Kidney epithelial cell (primary cell): ENCODE measurements at regions not wholly inside any gene's neighbourhood (a gene's known extent, or its start where the extent isn't known, plus 50 kb on each side); places are given as distances from the start of the nearest gene placed in this dataset.
"Not testable (repeated sequence)": the region's sequence is repeated elsewhere in the genome, so short reads cannot be mapped to it uniquely, and the experiment has no call there.

Experiments
- DNase-seq: peaks from one replicate; pipeline ENCODE4 v3.0.0-alpha.2; 2010; ENCODE audit warnings: low read depth
- H3K27me3 ChIP-seq: 2 replicates; pipeline ENCODE4 v1.6.0; 2011; ENCODE audit warnings: low read length; ENCODE audit not compliant: control insufficient read depth, insufficient read depth
- H3K36me3 ChIP-seq: 2 replicates; pipeline ENCODE4 v1.5.1; 2011; ENCODE audit warnings: low read length; ENCODE audit not compliant: control insufficient read depth, insufficient read depth
- H3K4me3 ChIP-seq: 2 replicates; pipeline ENCODE4 v1.5.1; 2011; ENCODE audit warnings: low read depth, mild to moderate bottlenecking, control low read depth, low read length
- TF ChIP-seq, protein P1 (sequence below): IDR thresholded peaks from 2 replicates; pipeline ENCODE4 v1.5.1; 2011; ENCODE audit warnings: mild to moderate bottlenecking, moderate library complexity, low read length, control low read depth, inconsistent platforms; ENCODE audit not compliant: insufficient read depth, poor library complexity, severe bottlenecking

GRCh38 chr9:42656789-42657188, 473.3 kb downstream of the SPATA31A6 start:
- H3K4me3 ChIP-seq: not testable (repeated sequence)

DNA sequence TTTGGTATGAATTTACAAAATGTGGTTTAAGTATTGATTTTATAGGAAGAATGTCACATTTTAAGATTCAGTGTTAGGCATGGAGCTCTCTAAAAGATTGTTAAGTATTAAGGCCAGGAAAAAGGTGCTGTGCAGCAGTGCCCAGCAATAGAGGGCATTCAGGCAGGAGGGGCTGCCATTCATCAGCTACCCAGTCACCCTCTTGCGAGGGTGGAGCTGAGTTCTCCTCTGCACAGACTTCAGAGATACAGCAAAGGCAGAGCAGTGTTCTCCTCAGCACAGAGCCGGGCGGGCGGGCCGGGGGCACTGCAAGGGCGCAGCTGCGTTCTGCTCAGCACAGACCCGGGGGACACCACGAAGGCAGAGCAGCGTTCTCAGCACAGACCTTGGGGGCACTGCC, 474.0 kb downstream of the SPATA31A6 start:
- DNase-seq, H3K4me3 ChIP-seq, H3K36me3 ChIP-seq, H3K27me3 ChIP-seq: not testable (repeated sequence)

More at GRCh38 chr9:42656789-42657188, 473.3 kb downstream of the SPATA31A6 start:
- not testable (repeated sequence) for H3K27me3 ChIP-seq, DNase-seq, H3K36me3 ChIP-seq

DNA sequence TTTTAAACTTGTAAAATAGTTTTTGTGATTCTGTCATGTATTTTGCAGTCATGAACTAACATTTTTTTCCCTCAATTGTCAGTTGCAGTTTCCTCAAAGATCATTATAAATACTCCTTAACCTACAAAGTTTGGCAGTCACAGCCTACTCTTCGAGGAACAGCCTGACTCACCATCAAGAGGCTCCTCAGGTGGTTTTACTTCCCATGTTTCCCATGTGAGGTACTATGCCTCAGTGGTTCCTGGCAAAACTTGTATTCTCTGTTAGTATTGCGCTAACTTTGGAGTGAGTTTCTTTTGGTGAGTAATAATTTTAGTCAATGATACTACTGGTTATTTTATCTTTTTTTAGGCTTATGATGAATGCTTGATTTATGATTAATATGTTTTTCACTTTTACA, 513.7 kb downstream of the SPATA31A6 start:
- H3K36me3 ChIP-seq, H3K4me3 ChIP-seq, H3K27me3 ChIP-seq, DNase-seq: not testable (repeated sequence)

- not testable (repeated sequence) for H3K4me3 ChIP-seq, DNase-seq, H3K27me3 ChIP-seq
Observed at GRCh38 chr9:42702890-42703289, 519.4 kb downstream of the SPATA31A6 start.

DNA sequence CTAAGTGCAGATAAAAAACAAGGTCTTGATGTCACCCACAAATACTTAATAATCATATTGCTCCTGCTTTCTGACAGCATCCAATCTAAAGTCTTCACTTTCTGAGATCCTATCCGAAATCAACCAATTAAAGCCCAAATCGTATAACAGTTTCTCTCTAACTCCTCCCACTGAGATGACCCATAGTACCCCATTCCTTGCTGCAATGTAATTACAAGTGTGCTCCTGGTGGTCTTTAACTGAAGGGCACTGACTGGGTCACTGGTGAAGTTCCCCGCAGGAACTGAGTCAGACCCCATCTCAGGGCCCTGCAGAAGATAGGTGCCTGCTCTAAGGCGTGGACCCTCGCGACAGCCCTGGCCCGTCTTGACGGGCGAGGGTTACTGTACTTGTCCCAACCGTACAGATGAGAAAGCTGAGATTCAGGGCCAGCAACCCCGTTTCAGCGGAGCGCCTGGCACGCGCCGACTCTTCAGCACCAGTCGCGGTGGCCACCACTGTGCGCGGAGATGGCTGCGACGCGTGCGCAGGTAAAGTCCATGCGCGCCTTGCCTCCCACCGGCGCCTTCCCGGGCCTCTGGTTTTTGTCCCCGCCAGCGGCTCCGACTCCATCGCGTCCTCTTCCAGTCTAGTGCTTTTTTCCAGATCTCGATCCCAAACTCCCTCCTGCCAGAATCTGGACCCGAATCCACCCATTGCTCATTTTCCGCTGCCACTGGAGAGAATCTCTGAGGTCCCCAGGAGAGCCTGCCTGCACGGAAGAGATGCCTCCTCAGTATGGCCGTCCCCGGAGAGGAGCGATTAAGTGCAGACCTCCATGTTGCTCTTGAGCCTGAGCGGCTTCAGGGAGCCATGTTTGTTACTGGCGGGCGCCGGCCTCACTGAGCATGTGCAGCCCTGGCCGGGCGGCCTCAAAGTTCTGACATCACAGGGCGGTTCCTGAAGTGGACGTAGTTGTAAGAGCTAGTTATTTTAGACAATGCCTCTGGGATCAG, 541.7 kb downstream of the SPATA31A6 start:
- H3K27me3 ChIP-seq, DNase-seq, H3K36me3 ChIP-seq: not testable (repeated sequence)
- H3K4me3 ChIP-seq: peak overlapping the region; percentile 10

More at GRCh38 chr9:42702890-42703289, 519.4 kb downstream of the SPATA31A6 start:
- not testable (repeated sequence) for H3K36me3 ChIP-seq

DNA sequence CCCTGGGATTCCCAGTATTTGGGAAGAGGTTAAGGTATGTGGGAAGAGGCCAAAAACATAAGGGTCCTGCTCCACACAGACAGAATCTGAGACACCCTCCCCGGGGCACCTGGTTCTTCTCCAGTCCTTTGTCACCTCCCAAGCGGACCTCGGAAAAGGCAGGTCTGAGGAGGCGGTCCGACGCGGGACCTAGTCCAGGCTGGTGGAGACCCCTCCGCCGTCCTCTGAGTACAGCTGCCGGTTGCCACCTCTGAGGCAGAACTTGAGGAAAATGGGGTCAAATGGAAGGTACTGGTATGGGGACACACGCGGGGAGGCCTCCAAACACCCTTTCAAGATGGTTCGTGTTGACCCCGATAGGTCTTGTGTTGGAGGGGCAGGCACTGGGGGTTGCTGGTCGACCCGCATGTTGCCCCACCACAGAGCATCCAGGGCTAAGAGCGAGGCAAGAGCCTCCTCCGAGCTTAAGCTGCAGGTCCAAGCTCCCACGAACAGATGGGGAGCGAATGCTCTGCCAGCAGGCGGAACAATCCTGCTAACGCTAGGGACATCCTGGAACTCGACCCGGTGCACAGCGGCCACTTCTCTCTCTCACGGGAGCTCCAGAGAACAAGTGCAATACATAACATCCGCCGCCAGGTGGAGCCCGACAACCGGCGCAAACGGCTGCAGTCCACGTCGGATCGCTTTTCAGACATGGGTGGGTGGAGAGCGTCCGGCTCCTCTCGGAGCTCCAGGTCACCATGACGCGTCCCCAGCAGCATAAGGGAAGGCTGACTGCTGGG, 559.8 kb downstream of the SPATA31A6 start:
- DNase-seq, H3K36me3 ChIP-seq, H3K27me3 ChIP-seq: not testable (repeated sequence)
- TF ChIP-seq, protein P1, sequence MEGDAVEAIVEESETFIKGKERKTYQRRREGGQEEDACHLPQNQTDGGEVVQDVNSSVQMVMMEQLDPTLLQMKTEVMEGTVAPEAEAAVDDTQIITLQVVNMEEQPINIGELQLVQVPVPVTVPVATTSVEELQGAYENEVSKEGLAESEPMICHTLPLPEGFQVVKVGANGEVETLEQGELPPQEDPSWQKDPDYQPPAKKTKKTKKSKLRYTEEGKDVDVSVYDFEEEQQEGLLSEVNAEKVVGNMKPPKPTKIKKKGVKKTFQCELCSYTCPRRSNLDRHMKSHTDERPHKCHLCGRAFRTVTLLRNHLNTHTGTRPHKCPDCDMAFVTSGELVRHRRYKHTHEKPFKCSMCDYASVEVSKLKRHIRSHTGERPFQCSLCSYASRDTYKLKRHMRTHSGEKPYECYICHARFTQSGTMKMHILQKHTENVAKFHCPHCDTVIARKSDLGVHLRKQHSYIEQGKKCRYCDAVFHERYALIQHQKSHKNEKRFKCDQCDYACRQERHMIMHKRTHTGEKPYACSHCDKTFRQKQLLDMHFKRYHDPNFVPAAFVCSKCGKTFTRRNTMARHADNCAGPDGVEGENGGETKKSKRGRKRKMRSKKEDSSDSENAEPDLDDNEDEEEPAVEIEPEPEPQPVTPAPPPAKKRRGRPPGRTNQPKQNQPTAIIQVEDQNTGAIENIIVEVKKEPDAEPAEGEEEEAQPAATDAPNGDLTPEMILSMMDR: peak; percentile 66
- peak overlapping the region; percentile 18 for H3K4me3 ChIP-seq

GRCh38 chr9:42757251-42757650, 573.8 kb downstream of the SPATA31A6 start:
- H3K27me3 ChIP-seq, H3K36me3 ChIP-seq, H3K4me3 ChIP-seq, DNase-seq: not testable (repeated sequence)

DNA sequence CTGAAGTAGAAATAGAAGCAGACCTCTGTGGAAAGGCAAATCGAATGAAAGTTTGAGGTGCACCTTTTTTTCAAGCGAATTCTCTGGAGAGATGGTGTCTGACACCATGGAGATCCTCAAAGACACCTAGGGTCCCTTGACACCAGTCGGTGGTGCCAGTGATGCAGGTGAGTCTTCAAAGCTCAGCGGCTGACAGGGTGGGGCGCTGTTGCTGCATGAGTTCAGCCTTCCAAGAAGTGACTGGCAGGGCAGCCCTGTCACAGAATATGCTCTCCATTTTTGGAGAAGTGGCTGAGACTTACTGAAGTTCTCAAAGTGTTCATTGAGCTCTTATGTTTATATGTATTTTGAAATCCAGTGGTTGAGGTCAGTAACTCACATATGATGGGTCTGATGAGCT, 575.9 kb downstream of the SPATA31A6 start:
- not testable (repeated sequence) for H3K36me3 ChIP-seq, H3K27me3 ChIP-seq, H3K4me3 ChIP-seq, DNase-seq

DNA sequence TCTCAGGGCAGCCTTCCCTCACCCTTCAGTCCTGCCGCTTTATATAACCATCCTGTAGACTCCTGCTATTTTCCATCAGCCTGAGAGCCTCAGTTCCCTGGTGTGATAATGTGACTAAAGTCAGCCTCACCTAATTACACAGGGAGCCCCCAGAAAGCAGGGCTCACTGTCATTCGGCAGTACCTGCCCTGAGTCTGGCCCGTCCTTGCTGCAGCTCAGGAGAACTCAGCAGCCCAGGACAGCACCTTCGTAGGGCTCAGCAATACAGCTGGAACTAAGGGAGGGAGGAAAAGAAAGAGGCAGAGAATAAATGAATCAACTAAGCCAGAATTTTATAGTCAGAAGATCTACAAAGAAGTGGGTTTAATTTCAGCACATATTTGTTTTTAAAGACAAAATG, 598.7 kb downstream of the SPATA31A6 start:
- H3K4me3 ChIP-seq, H3K36me3 ChIP-seq, DNase-seq, H3K27me3 ChIP-seq: not testable (repeated sequence)

DNA sequence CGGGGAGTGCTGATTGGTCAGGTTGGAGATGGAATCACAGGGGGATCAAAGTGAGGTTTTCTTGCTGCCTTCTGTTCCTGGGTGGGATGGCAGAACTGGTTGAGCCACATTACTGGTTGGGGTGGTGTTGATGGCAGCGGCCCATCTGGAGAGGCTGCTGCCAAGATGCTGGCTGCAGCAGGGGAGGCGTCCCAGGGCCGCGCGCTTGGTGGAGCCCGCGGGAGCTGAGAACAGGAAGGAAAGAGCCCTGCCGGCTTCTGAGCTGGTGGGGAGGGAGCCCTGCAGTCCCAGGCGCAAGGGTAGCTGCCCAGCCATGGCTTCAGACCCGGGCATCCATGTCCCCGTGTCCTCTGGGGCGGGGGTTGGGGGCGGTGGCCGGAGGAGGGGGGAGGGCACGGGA, 609.3 kb downstream of the SPATA31A6 start:
- not testable (repeated sequence) for DNase-seq, H3K4me3 ChIP-seq, H3K36me3 ChIP-seq, H3K27me3 ChIP-seq
